ENCODE measurements at regions not wholly inside any gene's neighbourhood (a gene's known extent, or its start where the extent isn't known, plus 50 kb on each side); places are given as distances from the start of the nearest gene placed in this dataset.
"Not testable (repeated sequence)": the region's sequence is repeated elsewhere in the genome, so short reads cannot be mapped to it uniquely, and the experiment has no call there.

GRCh38 chr7:92913849-92914248 lies 77.5 kb upstream of the CDK6 start:
- no peak for DNase-seq

- no peak for DNase-seq
Measured at GRCh38 chr7:92910976-92911375, 74.6 kb upstream of the CDK6 start.

DNA sequence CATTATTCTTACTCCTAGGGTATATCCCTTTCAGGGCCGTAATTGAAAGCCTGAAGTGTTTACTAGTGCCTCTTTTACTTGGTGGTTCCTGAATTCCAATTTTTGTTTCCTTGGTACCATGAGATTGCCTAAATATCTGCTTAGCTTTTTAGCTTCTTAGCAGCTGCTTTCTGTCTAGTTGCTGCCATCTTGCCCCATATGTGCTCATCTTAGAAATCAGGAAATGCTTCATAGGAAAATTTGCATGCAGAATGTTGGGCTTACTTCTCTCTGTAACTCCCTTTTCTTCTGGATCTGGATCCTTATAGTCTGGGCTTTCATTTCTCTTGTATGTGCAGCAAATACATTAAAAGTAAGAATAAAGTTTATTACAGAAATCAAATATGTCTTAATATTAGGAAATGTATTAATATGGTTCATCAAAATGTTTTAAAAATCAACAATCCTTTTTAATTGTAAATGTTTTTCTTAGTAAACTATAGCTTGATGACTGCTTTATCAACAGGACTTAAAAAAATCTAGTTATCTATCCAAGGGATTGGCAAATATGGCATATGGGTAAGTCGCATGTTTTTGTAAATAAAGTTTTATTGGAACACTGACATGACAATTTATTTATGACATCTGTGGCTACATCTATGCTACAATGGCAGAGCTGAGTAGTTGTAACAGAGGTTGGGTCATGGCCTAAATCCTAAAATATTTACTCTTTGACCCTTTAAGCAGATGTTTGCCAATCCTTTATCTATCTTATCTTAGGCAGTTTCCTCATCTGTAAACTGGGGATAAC lies 73.5 kb upstream of the CDK6 start:
- no peak for DNase-seq

GRCh38 chr7:92904244-92905131 lies 68.1 kb upstream of the CDK6 start:
- DNase-seq: peak; percentile 10

- DNase-seq: no peak
Measured at GRCh38 chr7:92898798-92899197, 62.4 kb upstream of the CDK6 start.

DNA sequence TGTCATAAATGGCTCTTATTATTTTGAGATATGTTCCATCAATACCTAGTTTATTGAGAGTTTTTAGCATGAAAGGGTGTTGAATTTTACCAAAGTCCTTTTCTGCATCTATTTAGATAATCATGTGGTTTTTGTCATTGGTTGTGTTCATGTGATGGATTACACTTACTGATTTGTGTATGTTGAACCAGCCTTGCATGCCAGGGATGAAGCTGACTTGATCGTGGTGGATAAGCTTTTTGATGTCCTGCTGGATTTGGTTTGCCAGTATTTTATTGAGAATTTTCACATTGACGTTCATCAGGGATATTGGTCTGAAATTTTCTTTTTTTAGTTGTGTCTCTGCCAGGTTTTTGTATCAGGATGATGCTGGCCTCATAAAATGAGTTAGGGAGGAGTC lies 58.5 kb upstream of the CDK6 start:
- not testable (repeated sequence) for DNase-seq

- DNase-seq: no peak
Measured at GRCh38 chr7:92889081-92889480, 52.7 kb upstream of the CDK6 start.

Data from eye (tissue), 1 donor.